ENCODE measurements at regions not wholly inside any gene's neighbourhood (a gene's known extent, or its start where the extent isn't known, plus 50 kb on each side); places are given as distances from the start of the nearest gene placed in this dataset.

DNA sequence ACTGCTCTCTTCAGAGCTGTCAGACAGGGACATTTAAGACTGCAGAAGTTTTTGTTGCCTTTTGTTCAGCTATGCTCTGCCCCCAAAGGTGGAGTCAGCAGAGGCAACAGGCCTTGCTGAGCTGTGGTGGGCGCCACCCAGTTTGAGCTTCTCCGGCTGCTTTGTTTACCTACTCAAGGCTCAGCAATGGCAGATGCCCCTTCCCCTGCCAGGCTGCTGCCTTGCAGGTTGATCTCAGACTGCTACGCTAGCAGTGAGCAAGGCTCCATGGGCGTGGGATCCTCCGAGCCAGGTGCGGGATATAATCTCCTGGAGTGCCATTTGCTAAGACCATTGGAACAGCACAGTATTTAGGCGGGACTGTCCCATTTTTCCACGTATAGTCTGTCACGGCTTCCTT lies 371.4 kb upstream of the AMOT start:
- TF ChIP-seq POLR2A (IDR thresholded peaks at IDR 0.05) (no peak), POLR2AphosphoS5 (IDR thresholded peaks at IDR 0.05) (no peak)
- TF ChIP-seq, protein P1, sequence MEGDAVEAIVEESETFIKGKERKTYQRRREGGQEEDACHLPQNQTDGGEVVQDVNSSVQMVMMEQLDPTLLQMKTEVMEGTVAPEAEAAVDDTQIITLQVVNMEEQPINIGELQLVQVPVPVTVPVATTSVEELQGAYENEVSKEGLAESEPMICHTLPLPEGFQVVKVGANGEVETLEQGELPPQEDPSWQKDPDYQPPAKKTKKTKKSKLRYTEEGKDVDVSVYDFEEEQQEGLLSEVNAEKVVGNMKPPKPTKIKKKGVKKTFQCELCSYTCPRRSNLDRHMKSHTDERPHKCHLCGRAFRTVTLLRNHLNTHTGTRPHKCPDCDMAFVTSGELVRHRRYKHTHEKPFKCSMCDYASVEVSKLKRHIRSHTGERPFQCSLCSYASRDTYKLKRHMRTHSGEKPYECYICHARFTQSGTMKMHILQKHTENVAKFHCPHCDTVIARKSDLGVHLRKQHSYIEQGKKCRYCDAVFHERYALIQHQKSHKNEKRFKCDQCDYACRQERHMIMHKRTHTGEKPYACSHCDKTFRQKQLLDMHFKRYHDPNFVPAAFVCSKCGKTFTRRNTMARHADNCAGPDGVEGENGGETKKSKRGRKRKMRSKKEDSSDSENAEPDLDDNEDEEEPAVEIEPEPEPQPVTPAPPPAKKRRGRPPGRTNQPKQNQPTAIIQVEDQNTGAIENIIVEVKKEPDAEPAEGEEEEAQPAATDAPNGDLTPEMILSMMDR (IDR thresholded peaks at IDR 0.05), result no peak

Data from prostate gland (tissue), 2 donors.